ENCODE measurements at regions not wholly inside any gene's neighbourhood (a gene's known extent, or its start where the extent isn't known, plus 50 kb on each side); places are given as distances from the start of the nearest gene placed in this dataset.

GRCh38 chr4:181982856-181983255, 260.3 kb upstream of the TENM3 start:
- no peak overlapping the region for H3K14ac ChIP-seq (ENCODE audit: low read length)
- no peaks in the 10 kb centered on the region for H3K36me3 ChIP-seq (replicated peaks in 1 of 2; ENCODE audit: control insufficient read depth in 2 of 2, insufficient read depth in 2 of 2, low read length in 2 of 2)
- H3K4ac ChIP-seq (ENCODE audit: low read length): no peak overlapping the region
- H3K4me2 ChIP-seq (ENCODE audit: insufficient read depth, low read length, poor library complexity, severe bottlenecking): no peak overlapping the region
- H3K9ac ChIP-seq (ENCODE audit: low read depth, low read length, poor library complexity): no peak overlapping the region
- no peaks in the 10 kb centered on the region for H3K27me3 ChIP-seq (ENCODE audit: control insufficient read depth in 3 of 3, insufficient read depth in 3 of 3, low read depth in 1 of 3, low read length in 3 of 3)
- no peak overlapping the region for H2BK12ac ChIP-seq (ENCODE audit: low read length)
- H3K79me1 ChIP-seq (ENCODE audit: low read depth, low read length): no peaks in the 10 kb centered on the region
- no peak overlapping the region for H2BK15ac ChIP-seq (ENCODE audit: low read length)
- no peaks in the 10 kb centered on the region for H3K9me3 ChIP-seq (replicated peaks in 1 of 2; ENCODE audit: control insufficient read depth in 2 of 2, insufficient read depth in 1 of 2, low read depth in 1 of 2, low read length in 2 of 2)
- H3K27ac ChIP-seq (replicated peaks; ENCODE audit: low read length): no peak overlapping the region
- no peak overlapping the region for H2BK120ac ChIP-seq (ENCODE audit: low read depth, low read length)
- no peak overlapping the region for H2AK5ac ChIP-seq (ENCODE audit: low read depth, low read length)
- H3K18ac ChIP-seq (ENCODE audit: low read length): no peak overlapping the region
- no peak overlapping the region for H4K91ac ChIP-seq (ENCODE audit: low read depth, low read length, poor library complexity)
- no peak overlapping the region for H2BK5ac ChIP-seq (ENCODE audit: low read length)
- H3K4me3 ChIP-seq (ENCODE audit: low read length in 2 of 2): no peak overlapping the region
- no CpG with 5 or more reads among the region's 6 CpGs for WGBS, 2 donors (ENCODE audit: extremely low coverage in 2 of 2, insufficient read length in 2 of 2, insufficient replicate concordance in 1 of 2)
- H3K4me1 ChIP-seq (ENCODE audit: control insufficient read depth in 2 of 2, insufficient read depth in 1 of 2, low read depth in 1 of 2, low read length in 2 of 2): no peaks in the 10 kb centered on the region
- no peak overlapping the region for H4K8ac ChIP-seq (ENCODE audit: low read depth, low read length)
- no peak overlapping the region for H2AFZ ChIP-seq (ENCODE audit: low read length)
- no peak overlapping the region for H3K23ac ChIP-seq (ENCODE audit: low read depth, low read length, poor library complexity)
- DNase-seq (ENCODE audit: low spot score): no peak

- WGBS, 2 donors (ENCODE audit: extremely low coverage in 2 of 2, insufficient read length in 2 of 2, insufficient replicate concordance in 1 of 2): no CpG with 5 or more reads among the region's 4 CpGs
- Histone ChIP-seq H3K27ac (replicated peaks; ENCODE audit: low read length) (no peak overlapping the region), H2AK5ac (ENCODE audit: low read depth, low read length) (no peak overlapping the region), H2BK5ac (ENCODE audit: low read length) (no peak overlapping the region), H3K4me1 (ENCODE audit: control insufficient read depth in 2 of 2, insufficient read depth in 1 of 2, low read depth in 1 of 2, low read length in 2 of 2) (peaks cover 0 to 7% of the 10 kb centered on the region in 2 donors), H3K27me3 (ENCODE audit: control insufficient read depth in 3 of 3, insufficient read depth in 3 of 3, low read depth in 1 of 3, low read length in 3 of 3) (no peaks in the 10 kb centered on the region), H3K9me3 (replicated peaks in 1 of 2; ENCODE audit: control insufficient read depth in 2 of 2, insufficient read depth in 1 of 2, low read depth in 1 of 2, low read length in 2 of 2) (no peaks in the 10 kb centered on the region), H3K14ac (ENCODE audit: low read length) (no peak overlapping the region), H2BK120ac (ENCODE audit: low read depth, low read length) (no peak overlapping the region), H3K9ac (ENCODE audit: low read depth, low read length, poor library complexity) (no peak overlapping the region), H4K8ac (ENCODE audit: low read depth, low read length) (no peak overlapping the region), H3K18ac (ENCODE audit: low read length) (no peak overlapping the region), H3K23ac (ENCODE audit: low read depth, low read length, poor library complexity) (no peak overlapping the region), H3K4ac (ENCODE audit: low read length) (no peak overlapping the region), H4K91ac (ENCODE audit: low read depth, low read length, poor library complexity) (no peak overlapping the region), H3K79me1 (ENCODE audit: low read depth, low read length) (no peaks in the 10 kb centered on the region), H2BK15ac (ENCODE audit: low read length) (no peak overlapping the region), H3K4me2 (ENCODE audit: insufficient read depth, low read length, poor library complexity, severe bottlenecking) (no peak overlapping the region), H3K36me3 (replicated peaks in 1 of 2; ENCODE audit: control insufficient read depth in 2 of 2, insufficient read depth in 2 of 2, low read length in 2 of 2) (no peaks in the 10 kb centered on the region), H2BK12ac (ENCODE audit: low read length) (no peak overlapping the region), H2AFZ (ENCODE audit: low read length) (no peak overlapping the region), H3K4me3 (ENCODE audit: low read length in 2 of 2) (no peak overlapping the region)
- DNase-seq (ENCODE audit: low spot score): no peak
These were observed 255.8 kb upstream of the TENM3 start for GRCh38 chr4:181987392-181987791.

- Histone ChIP-seq H3K27ac (replicated peaks; ENCODE audit: low read length) (no peak overlapping the region), H3K23ac (ENCODE audit: low read depth, low read length, poor library complexity) (no peak overlapping the region), H3K4me1 (ENCODE audit: control insufficient read depth in 2 of 2, insufficient read depth in 1 of 2, low read depth in 1 of 2, low read length in 2 of 2) (peaks cover 0 to 7% of the 10 kb centered on the region in 2 donors), H3K36me3 (replicated peaks in 1 of 2; ENCODE audit: control insufficient read depth in 2 of 2, insufficient read depth in 2 of 2, low read length in 2 of 2) (no peaks in the 10 kb centered on the region), H4K8ac (ENCODE audit: low read depth, low read length) (no peak overlapping the region), H2AK5ac (ENCODE audit: low read depth, low read length) (no peak overlapping the region), H2BK5ac (ENCODE audit: low read length) (no peak overlapping the region), H3K4ac (ENCODE audit: low read length) (no peak overlapping the region), H3K9ac (ENCODE audit: low read depth, low read length, poor library complexity) (no peak overlapping the region), H4K91ac (ENCODE audit: low read depth, low read length, poor library complexity) (no peak overlapping the region), H3K4me2 (ENCODE audit: insufficient read depth, low read length, poor library complexity, severe bottlenecking) (no peak overlapping the region), H3K14ac (ENCODE audit: low read length) (no peak overlapping the region), H2BK120ac (ENCODE audit: low read depth, low read length) (no peak overlapping the region), H2BK15ac (ENCODE audit: low read length) (no peak overlapping the region), H2AFZ (ENCODE audit: low read length) (no peak overlapping the region), H3K9me3 (replicated peaks in 1 of 2; ENCODE audit: control insufficient read depth in 2 of 2, insufficient read depth in 1 of 2, low read depth in 1 of 2, low read length in 2 of 2) (no peaks in the 10 kb centered on the region), H3K18ac (ENCODE audit: low read length) (no peak overlapping the region), H3K79me1 (ENCODE audit: low read depth, low read length) (no peaks in the 10 kb centered on the region), H3K27me3 (ENCODE audit: control insufficient read depth in 3 of 3, insufficient read depth in 3 of 3, low read depth in 1 of 3, low read length in 3 of 3) (no peaks in the 10 kb centered on the region), H3K4me3 (ENCODE audit: low read length in 2 of 2) (no peak overlapping the region), H2BK12ac (ENCODE audit: low read length) (no peak overlapping the region)
- no CpG with 5 or more reads among the region's 3 CpGs for WGBS, 2 donors (ENCODE audit: extremely low coverage in 2 of 2, insufficient read length in 2 of 2, insufficient replicate concordance in 1 of 2)
- no peak for DNase-seq (ENCODE audit: low spot score)
These were observed 254.1 kb upstream of the TENM3 start for GRCh38 chr4:181989071-181989470.

- H3K79me1 ChIP-seq (ENCODE audit: low read depth, low read length): no peaks in the 10 kb centered on the region
- no peaks in the 10 kb centered on the region for H3K36me3 ChIP-seq (replicated peaks in 1 of 2; ENCODE audit: control insufficient read depth in 2 of 2, insufficient read depth in 2 of 2, low read length in 2 of 2)
- H4K91ac ChIP-seq (ENCODE audit: low read depth, low read length, poor library complexity): no peak overlapping the region
- no peak overlapping the region for H2BK5ac ChIP-seq (ENCODE audit: low read length)
- no peak for DNase-seq (ENCODE audit: low spot score)
- no CpG with 5 or more reads among the region's 7 CpGs for WGBS, 2 donors (ENCODE audit: extremely low coverage in 2 of 2, insufficient read length in 2 of 2, insufficient replicate concordance in 1 of 2)
- no peak overlapping the region for H2AFZ ChIP-seq (ENCODE audit: low read length)
- no peak overlapping the region for H2BK15ac ChIP-seq (ENCODE audit: low read length)
- no peak overlapping the region for H3K4me3 ChIP-seq (ENCODE audit: low read length in 2 of 2)
- H2AK5ac ChIP-seq (ENCODE audit: low read depth, low read length): no peak overlapping the region
- H3K27ac ChIP-seq (replicated peaks; ENCODE audit: low read length): no peak overlapping the region
- H3K23ac ChIP-seq (ENCODE audit: low read depth, low read length, poor library complexity): no peak overlapping the region
- H3K4me1 ChIP-seq (ENCODE audit: control insufficient read depth in 2 of 2, insufficient read depth in 1 of 2, low read depth in 1 of 2, low read length in 2 of 2): peaks cover 0 to 7% of the 10 kb centered on the region in 2 donors
- no peaks in the 10 kb centered on the region for H3K9me3 ChIP-seq (replicated peaks in 1 of 2; ENCODE audit: control insufficient read depth in 2 of 2, insufficient read depth in 1 of 2, low read depth in 1 of 2, low read length in 2 of 2)
- H3K14ac ChIP-seq (ENCODE audit: low read length): no peak overlapping the region
- no peak overlapping the region for H2BK12ac ChIP-seq (ENCODE audit: low read length)
- H3K4me2 ChIP-seq (ENCODE audit: insufficient read depth, low read length, poor library complexity, severe bottlenecking): no peak overlapping the region
- H3K9ac ChIP-seq (ENCODE audit: low read depth, low read length, poor library complexity): no peak overlapping the region
- H3K27me3 ChIP-seq (ENCODE audit: control insufficient read depth in 3 of 3, insufficient read depth in 3 of 3, low read depth in 1 of 3, low read length in 3 of 3): no peaks in the 10 kb centered on the region
- H2BK120ac ChIP-seq (ENCODE audit: low read depth, low read length): no peak overlapping the region
- no peak overlapping the region for H3K4ac ChIP-seq (ENCODE audit: low read length)
- no peak overlapping the region for H3K18ac ChIP-seq (ENCODE audit: low read length)
- H4K8ac ChIP-seq (ENCODE audit: low read depth, low read length): no peak overlapping the region
These were observed 251.7 kb upstream of the TENM3 start for GRCh38 chr4:181991369-181992108.

All from neuronal stem cell (in vitro differentiated cells).